Gastroesophageal sphincter (tissue), 4 donors: ENCODE measurements at regions not wholly inside any gene's neighbourhood (a gene's known extent, or its start where the extent isn't known, plus 50 kb on each side); places are given as distances from the start of the nearest gene placed in this dataset.

Experiments used
- ATAC-seq: fragments of 150-250 bp; one replicate; pipeline ENCODE4 v1.9.1; 2016; ENCODE audit warnings: mild to moderate bottlenecking, moderate library complexity
- H3K27ac ChIP-seq, 4 donors: fragments of 200-600 bp; sonication (generic) in 3 of 4; 1 replicate in 3 of 4; 2 replicates in 1 of 4; pipeline ENCODE4 v1.5.1; 2016 to 2019
- H3K27me3 ChIP-seq: fragments of 200-600 bp; sonication (generic); one replicate; pipeline ENCODE4 v1.5.1; 2019
- H3K36me3 ChIP-seq, 2 donors: fragments of 200-600 bp; sonication (generic); one replicate each; pipeline ENCODE4 v1.5.1; 2019; ENCODE audit warnings: control low read depth in 1 of 2
- H3K4me1 ChIP-seq, 3 donors: fragments of 200-600 bp; sonication (generic); 1 replicate in 2 of 3; 2 replicates in 1 of 3; pipeline ENCODE4 v1.5.1; 2016 to 2019; ENCODE audit warnings: control low read depth in 2 of 3
- H3K4me3 ChIP-seq, 2 donors: fragments of 200-600 bp; sonication (generic); one replicate each; pipeline ENCODE4 v1.5.1; 2019; ENCODE audit warnings: mild to moderate bottlenecking in 1 of 2, moderate library complexity in 1 of 2
- H3K9me3 ChIP-seq, 3 donors: fragments of 200-600 bp; sonication (generic); one replicate each; pipeline ENCODE4 v1.5.1; 2017 to 2019; ENCODE audit warnings: control low read depth in 2 of 3
- EP300 ChIP-seq: sonication (generic); formaldehyde crosslinking; IDR thresholded peaks from one replicate; pipeline ENCODE4 v1.6.1; 2017; ENCODE audit warnings: antibody characterized with exemption, mild to moderate bottlenecking
- POLR2A ChIP-seq, 2 donors: fragments of 450-650 bp; IDR thresholded peaks; one replicate each; pipeline ENCODE4 v1.6.1; 2017; ENCODE audit warnings: antibody characterized with exemption in 2 of 2, mild to moderate bottlenecking in 2 of 2, moderate library complexity in 1 of 2
- POLR2AphosphoS5 ChIP-seq: sonication (generic); formaldehyde crosslinking; IDR thresholded peaks from one replicate; pipeline ENCODE4 v1.6.1; 2017; ENCODE audit warnings: antibody characterized with exemption
- WGBS, 2 donors: methylation state at CpG; one replicate each; pipeline ENCODE4 v1.1.5; 2018; ENCODE audit warnings: low coverage in 1 of 2; 5-methylcytosine and 5-hydroxymethylcytosine counted together
- TF ChIP-seq, protein P1 (sequence below), 4 experiments: fragments of 200-600 bp in 2 of 4; fragments of 450-650 bp in 2 of 4; sonication (generic) in 1 of 4; IDR thresholded peaks; one replicate each; pipeline ENCODE4 v1.5.1; 2017 to 2019; ENCODE audit warnings: antibody characterized with exemption in 4 of 4, mild to moderate bottlenecking in 2 of 4, moderate library complexity in 2 of 4

DNA sequence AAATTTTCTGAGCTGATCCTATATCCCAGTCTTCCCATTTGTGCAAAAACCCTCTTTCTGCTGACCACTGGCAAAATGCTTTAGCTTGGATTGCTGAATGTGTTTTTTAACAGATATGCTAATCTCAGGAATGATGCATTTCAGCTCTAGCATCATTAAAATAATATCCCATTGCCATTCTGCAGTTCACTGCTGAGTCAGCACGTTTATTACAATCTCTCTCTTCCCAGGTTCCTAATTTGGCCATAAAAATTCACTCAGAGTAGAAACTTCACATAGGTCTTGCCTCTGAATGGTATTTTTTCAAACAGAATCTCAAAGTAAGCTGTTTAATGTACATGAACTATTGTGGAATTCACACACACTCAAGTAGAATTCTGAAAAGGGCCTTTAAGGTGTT, 509.6 kb upstream of the SUCLG2 start:
- H3K27ac ChIP-seq: no peak overlapping the region
- WGBS, 2 donors: 27 to 43% methylated on average over 1 of the region's 1 CpG
- H3K36me3 ChIP-seq: no peaks in the 10 kb centered on the region
- no peak overlapping the region for H3K4me3 ChIP-seq
- no peaks in the 10 kb centered on the region for H3K27me3 ChIP-seq
- no peak for ATAC-seq
- TF ChIP-seq POLR2A (IDR thresholded peaks at IDR 0.05): no peak
- TF ChIP-seq, protein P1, sequence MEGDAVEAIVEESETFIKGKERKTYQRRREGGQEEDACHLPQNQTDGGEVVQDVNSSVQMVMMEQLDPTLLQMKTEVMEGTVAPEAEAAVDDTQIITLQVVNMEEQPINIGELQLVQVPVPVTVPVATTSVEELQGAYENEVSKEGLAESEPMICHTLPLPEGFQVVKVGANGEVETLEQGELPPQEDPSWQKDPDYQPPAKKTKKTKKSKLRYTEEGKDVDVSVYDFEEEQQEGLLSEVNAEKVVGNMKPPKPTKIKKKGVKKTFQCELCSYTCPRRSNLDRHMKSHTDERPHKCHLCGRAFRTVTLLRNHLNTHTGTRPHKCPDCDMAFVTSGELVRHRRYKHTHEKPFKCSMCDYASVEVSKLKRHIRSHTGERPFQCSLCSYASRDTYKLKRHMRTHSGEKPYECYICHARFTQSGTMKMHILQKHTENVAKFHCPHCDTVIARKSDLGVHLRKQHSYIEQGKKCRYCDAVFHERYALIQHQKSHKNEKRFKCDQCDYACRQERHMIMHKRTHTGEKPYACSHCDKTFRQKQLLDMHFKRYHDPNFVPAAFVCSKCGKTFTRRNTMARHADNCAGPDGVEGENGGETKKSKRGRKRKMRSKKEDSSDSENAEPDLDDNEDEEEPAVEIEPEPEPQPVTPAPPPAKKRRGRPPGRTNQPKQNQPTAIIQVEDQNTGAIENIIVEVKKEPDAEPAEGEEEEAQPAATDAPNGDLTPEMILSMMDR (IDR thresholded peaks at IDR 0.05): no peak
- no peak for TF ChIP-seq POLR2AphosphoS5
- TF ChIP-seq EP300: no peak
- no peaks in the 10 kb centered on the region for H3K9me3 ChIP-seq
- no peaks in the 10 kb centered on the region for H3K4me1 ChIP-seq

DNA sequence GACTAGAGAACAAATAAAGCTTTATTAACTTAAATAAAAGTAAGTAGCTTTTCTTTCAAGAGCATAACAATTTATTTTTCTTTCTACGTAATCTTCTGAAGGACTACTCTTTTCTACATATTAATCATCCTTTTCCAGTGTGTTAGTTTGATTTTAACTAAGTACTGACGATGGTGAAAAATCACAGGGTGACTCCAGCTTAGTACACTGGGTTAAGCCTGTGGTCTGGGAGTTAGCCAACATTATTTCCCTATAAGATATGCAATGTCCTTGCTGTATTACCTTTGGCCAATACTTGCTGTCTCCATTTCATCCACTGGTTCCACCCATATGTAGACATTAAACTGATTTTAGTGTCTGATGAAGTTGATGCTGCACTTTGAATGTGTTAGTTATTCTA, 508.6 kb upstream of the SUCLG2 start:
- TF ChIP-seq POLR2AphosphoS5 (no peak), EP300 (no peak), POLR2A (IDR thresholded peaks at IDR 0.05) (no peak)
- TF ChIP-seq, protein P1 (IDR thresholded peaks at IDR 0.05): no peak
- ATAC-seq: no peak
- no peaks in the 10 kb centered on the region for H3K9me3 ChIP-seq

DNA sequence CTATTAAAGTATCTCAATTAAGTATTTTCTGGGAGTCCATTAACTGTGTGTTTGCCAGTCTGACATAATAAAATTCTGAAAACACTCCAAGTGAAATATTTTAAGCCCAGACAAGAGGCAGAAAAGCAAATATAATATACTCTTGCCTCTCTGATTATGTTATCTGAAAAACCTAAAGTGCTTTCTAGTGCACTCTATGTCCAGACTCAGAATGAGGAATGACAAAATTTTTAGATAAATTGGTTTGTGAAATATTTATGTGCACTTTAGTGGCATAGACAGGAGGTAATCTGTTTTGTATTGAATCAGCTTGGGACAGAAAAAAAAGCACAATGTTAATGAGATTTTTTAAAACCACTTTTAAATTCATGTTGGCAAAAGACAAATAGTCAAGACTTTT, 508.2 kb upstream of the SUCLG2 start:
- H3K4me3 ChIP-seq: no peak overlapping the region
- H3K4me1 ChIP-seq: no peaks in the 10 kb centered on the region
- H3K9me3 ChIP-seq: no peaks in the 10 kb centered on the region
- H3K36me3 ChIP-seq: no peaks in the 10 kb centered on the region
- no peak overlapping the region for H3K27ac ChIP-seq
- no peaks in the 10 kb centered on the region for H3K27me3 ChIP-seq
- no peak for ATAC-seq
- TF ChIP-seq EP300 (no peak), POLR2AphosphoS5 (no peak), POLR2A (IDR thresholded peaks at IDR 0.05) (no peak)
- TF ChIP-seq, protein P1 (IDR thresholded peaks at IDR 0.05): no peak

More for the DNA sequence above, 508.6 kb upstream of the SUCLG2 start:
- H3K4me3 ChIP-seq: no peak overlapping the region
- no peak overlapping the region for H3K27ac ChIP-seq
- no peaks in the 10 kb centered on the region for H3K27me3 ChIP-seq
- H3K4me1 ChIP-seq: no peaks in the 10 kb centered on the region
- 50 to 51% methylated on average over 2 of the region's 2 CpGs for whole genome bisulfite sequencing, 2 donors
- no peaks in the 10 kb centered on the region for H3K36me3 ChIP-seq

DNA sequence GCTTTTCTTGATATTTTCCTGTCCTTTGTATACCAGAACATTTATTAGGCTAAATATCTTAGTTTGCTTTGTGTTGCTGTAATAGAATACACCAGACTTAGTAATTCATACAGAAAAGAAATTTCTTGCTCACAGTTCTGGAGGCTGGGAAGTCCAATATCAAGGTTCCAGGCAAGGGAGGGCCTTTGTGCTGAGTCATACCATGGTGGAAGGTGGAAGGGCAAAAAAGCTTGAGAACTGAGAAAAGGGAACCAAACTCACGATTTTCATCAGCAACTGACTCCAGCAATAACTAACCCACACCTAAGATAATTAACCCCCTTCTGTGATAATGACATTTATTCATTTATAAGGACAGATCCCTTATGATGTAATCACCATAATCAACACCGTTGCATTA, 496.9 kb upstream of the SUCLG2 start:
- Histone ChIP-seq H3K9me3 (no peaks in the 10 kb centered on the region), H3K36me3 (no peaks in the 10 kb centered on the region), H3K27me3 (no peaks in the 10 kb centered on the region), H3K4me3 (no peak overlapping the region), H3K27ac (no peak overlapping the region), H3K4me1 (no peaks in the 10 kb centered on the region)
- TF ChIP-seq POLR2A (IDR thresholded peaks at IDR 0.05): no peak
- TF ChIP-seq EP300: no peak
- TF ChIP-seq POLR2AphosphoS5: no peak
- TF ChIP-seq, protein P1 (IDR thresholded peaks at IDR 0.05): no peak
- ATAC-seq: no peak
- 80 to 82% methylated on average over 2 of the region's 2 CpGs for WGBS, 2 donors

DNA sequence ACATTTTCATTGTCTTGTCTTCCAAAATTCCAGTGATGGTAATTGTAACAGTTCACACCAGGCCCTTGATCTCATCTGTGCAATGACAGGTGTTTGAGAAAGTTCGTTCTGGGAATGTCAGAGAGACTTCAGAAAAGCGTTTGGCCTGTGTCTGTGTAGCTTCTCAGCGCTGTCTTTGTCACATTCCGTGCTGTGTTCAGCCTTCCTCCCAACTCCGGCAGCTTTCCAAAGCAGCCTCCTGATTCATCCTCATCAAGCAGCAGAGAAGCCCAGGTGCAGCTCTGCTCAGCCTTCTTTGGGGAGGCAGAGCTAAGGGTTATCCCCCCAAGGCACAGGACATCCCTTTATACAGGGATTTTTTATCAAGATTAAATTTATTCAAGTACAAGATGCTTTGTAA, 494.0 kb upstream of the SUCLG2 start:
- no peak for ATAC-seq
- Histone ChIP-seq H3K36me3 (no peaks in the 10 kb centered on the region), H3K9me3 (no peaks in the 10 kb centered on the region), H3K27ac (no peak overlapping the region), H3K4me1 (no peaks in the 10 kb centered on the region), H3K4me3 (no peak overlapping the region), H3K27me3 (no peaks in the 10 kb centered on the region)
- TF ChIP-seq, protein P1 (IDR thresholded peaks at IDR 0.05): no peak
- WGBS, 2 donors: 41 to 48% methylated on average over 4 to 5 of the region's 5 CpGs
